GM12878 (cell line): ENCODE measurements at regions not wholly inside any gene's neighbourhood (a gene's known extent, or its start where the extent isn't known, plus 50 kb on each side); places are given as distances from the start of the nearest gene placed in this dataset.
A peak's percentile ranks its signal among the peaks of the same experiment; 100 is the strongest.

Experiments
- BHLHE40 ChIP-seq, 2 experiments: fragments of 450-650 bp in 1 of 2; IDR thresholded peaks; 2 replicates each; pipeline ENCODE4 v1.6.1; 2011 to 2017; ENCODE audit warnings: low read depth in 2 of 2, borderline replicate concordance in 1 of 2, improper control_type of control experiment in 1 of 2, low read length in 1 of 2, mild to moderate bottlenecking in 1 of 2
- EED ChIP-seq: sonication (generic); IDR thresholded peaks from 2 replicates; pipeline ENCODE4 v1.6.1; 2016; ENCODE audit warnings: antibody characterized with exemption, low read depth
- EP300 ChIP-seq, 2 experiments: fragments of 150-350 bp in 1 of 2; IDR thresholded peaks; 2 replicates each; pipeline ENCODE4 v1.6.1; 2011 to 2012; ENCODE audit warnings: low read depth in 2 of 2, low read length in 2 of 2, borderline replicate concordance in 1 of 2, improper control_type of control experiment in 1 of 2, inconsistent platforms in 1 of 2; ENCODE audit not compliant: control insufficient read depth in 1 of 2
- KDM1A ChIP-seq: fragments of 200-600 bp; sonication (generic); IDR thresholded peaks from 2 replicates; pipeline ENCODE4 v1.6.1; 2016; ENCODE audit warnings: borderline replicate concordance
- MYB ChIP-seq: fragments of 150-350 bp; IDR thresholded peaks from 2 replicates; pipeline ENCODE4 v1.6.1; 2014; ENCODE audit warnings: mild to moderate bottlenecking, low read depth, low read length, borderline replicate concordance
- POLR2AphosphoS5 ChIP-seq: IDR thresholded peaks from 2 replicates; pipeline ENCODE4 v1.6.1; 2011; ENCODE audit warnings: mild to moderate bottlenecking, low read length, inconsistent platforms
- SUZ12 ChIP-seq: fragments of 200-600 bp; sonication (generic); IDR thresholded peaks from one replicate; pipeline ENCODE4 v1.6.1; 2018; ENCODE audit warnings: antibody characterized with exemption, mild to moderate bottlenecking; ENCODE audit not compliant: unreplicated experiment
- ZBED1 ChIP-seq: IDR thresholded peaks from 2 replicates; pipeline ENCODE4 v1.6.1; 2016; ENCODE audit warnings: borderline replicate concordance
- ZNF24 ChIP-seq: fragments of 450-650 bp; IDR thresholded peaks from 2 replicates; pipeline ENCODE4 v1.6.1; 2017; ENCODE audit warnings: antibody characterized with exemption, mild to moderate bottlenecking
- TF ChIP-seq, protein P1 (sequence below): fragments of 450-650 bp; formaldehyde crosslinking; IDR thresholded peaks from 2 replicates; pipeline ENCODE4 v1.4.0; 2020; ENCODE audit warnings: mild to moderate bottlenecking, moderate library complexity
- TF ChIP-seq, protein P2 (sequence below): fragments of 450-650 bp; IDR thresholded peaks from 2 replicates; pipeline ENCODE4 v1.6.1; 2017; ENCODE audit warnings: low read depth, mild to moderate bottlenecking, moderate library complexity

DNA sequence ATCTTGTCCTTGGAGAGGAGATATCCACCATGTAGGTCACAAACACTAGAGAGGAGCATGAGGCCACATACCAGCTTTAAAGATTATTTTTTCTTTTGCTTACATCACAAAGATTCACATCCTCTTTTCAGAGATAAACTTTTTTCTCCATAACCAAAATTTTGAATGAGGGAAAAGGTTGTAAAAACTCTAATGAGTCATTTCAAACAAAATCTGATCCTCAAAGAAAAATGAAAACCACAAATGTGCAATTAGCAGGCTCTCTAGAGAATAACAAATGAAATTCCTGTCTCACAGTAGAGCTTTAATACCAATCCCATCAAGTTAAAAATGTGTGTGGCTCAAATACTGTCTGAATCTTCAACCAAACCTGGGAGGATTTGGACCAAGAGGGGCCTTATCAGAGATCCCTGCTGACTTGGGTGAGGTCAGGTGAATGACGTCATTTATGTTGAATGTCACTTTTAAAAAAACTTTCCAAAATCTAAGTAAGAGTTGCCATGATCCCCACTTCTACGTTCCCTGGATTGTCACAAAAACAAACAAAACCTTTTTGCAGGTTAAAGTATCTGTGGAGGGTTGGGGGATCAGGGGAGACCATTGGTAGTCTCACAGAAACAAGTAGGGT is 261.5 kb upstream of the NPSR1 start (continued):
- TF ChIP-seq, protein P1, sequence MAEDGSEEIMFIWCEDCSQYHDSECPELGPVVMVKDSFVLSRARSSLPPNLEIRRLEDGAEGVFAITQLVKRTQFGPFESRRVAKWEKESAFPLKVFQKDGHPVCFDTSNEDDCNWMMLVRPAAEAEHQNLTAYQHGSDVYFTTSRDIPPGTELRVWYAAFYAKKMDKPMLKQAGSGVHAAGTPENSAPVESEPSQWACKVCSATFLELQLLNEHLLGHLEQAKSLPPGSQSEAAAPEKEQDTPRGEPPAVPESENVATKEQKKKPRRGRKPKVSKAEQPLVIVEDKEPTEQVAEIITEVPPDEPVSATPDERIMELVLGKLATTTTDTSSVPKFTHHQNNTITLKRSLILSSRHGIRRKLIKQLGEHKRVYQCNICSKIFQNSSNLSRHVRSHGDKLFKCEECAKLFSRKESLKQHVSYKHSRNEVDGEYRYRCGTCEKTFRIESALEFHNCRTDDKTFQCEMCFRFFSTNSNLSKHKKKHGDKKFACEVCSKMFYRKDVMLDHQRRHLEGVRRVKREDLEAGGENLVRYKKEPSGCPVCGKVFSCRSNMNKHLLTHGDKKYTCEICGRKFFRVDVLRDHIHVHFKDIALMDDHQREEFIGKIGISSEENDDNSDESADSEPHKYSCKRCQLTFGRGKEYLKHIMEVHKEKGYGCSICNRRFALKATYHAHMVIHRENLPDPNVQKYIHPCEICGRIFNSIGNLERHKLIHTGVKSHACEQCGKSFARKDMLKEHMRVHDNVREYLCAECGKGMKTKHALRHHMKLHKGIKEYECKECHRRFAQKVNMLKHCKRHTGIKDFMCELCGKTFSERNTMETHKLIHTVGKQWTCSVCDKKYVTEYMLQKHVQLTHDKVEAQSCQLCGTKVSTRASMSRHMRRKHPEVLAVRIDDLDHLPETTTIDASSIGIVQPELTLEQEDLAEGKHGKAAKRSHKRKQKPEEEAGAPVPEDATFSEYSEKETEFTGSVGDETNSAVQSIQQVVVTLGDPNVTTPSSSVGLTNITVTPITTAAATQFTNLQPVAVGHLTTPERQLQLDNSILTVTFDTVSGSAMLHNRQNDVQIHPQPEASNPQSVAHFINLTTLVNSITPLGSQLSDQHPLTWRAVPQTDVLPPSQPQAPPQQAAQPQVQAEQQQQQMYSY (CRISPR knock-in tag): no peak
- TF ChIP-seq, protein P2, sequence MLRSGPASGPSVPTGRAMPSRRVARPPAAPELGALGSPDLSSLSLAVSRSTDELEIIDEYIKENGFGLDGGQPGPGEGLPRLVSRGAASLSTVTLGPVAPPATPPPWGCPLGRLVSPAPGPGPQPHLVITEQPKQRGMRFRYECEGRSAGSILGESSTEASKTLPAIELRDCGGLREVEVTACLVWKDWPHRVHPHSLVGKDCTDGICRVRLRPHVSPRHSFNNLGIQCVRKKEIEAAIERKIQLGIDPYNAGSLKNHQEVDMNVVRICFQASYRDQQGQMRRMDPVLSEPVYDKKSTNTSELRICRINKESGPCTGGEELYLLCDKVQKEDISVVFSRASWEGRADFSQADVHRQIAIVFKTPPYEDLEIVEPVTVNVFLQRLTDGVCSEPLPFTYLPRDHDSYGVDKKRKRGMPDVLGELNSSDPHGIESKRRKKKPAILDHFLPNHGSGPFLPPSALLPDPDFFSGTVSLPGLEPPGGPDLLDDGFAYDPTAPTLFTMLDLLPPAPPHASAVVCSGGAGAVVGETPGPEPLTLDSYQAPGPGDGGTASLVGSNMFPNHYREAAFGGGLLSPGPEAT: peak; percentile 77; the same call in 1 of the 2 replicates
- TF ChIP-seq POLR2AphosphoS5 (no peak), ZBED1 (no peak), SUZ12 (no peak), ZNF24 (no peak), EED (no peak), EP300 (IDR thresholded peaks at IDR 0.05; ENCODE audit: borderline replicate concordance in 1 of 2, control insufficient read depth in 1 of 2, low read depth in 2 of 2, low read length in 2 of 2) (peak in 1 of 2 experiments; percentile 73; a peak in 2 of 4 replicates), KDM1A (no peak), MYB (no peak), BHLHE40 (IDR thresholded peaks at IDR 0.05; ENCODE audit: borderline replicate concordance in 1 of 2, low read depth in 2 of 2, low read length in 1 of 2) (peak; percentile 21 to 31; a peak in 2 of 4 replicates)
